CD14-positive monocyte (primary cell): ENCODE measurements at regions not wholly inside any gene's neighbourhood (a gene's known extent, or its start where the extent isn't known, plus 50 kb on each side); places are given as distances from the start of the nearest gene placed in this dataset.

Experiments used
- DNase-seq, 3 donors: peaks; one replicate each; pipeline ENCODE4 v3.0.0-alpha.2; 2011 to 2022
- H2AFZ ChIP-seq: 2 replicates; pipeline ENCODE4 v1.6.0; 2012; ENCODE audit warnings: mild to moderate bottlenecking, low read depth, low read length, inconsistent platforms; ENCODE audit not compliant: insufficient read depth, poor library complexity, severe bottlenecking
- H3K27ac ChIP-seq, 2 donors: 1 replicate in 1 of 2; 2 replicates in 1 of 2; pipeline ENCODE4 v1.5.1; 2012 to 2013; ENCODE audit warnings: low read length in 2 of 2, control low read depth in 1 of 2, inconsistent platforms in 1 of 2, low read depth in 1 of 2, mild to moderate bottlenecking in 1 of 2
- H3K27me3 ChIP-seq, 2 donors: one replicate each; pipeline versions ENCODE4 v1.6.0 to v1.6.1; 2011 to 2013; ENCODE audit warnings: low read length in 2 of 2; ENCODE audit not compliant: control insufficient read depth in 2 of 2, insufficient read depth in 2 of 2
- H3K36me3 ChIP-seq, 2 donors: replicated peaks in 1 of 2; 1 replicate in 1 of 2; 2 replicates in 1 of 2; pipeline versions ENCODE4 v1.5.1 to v1.6.1; 2012 to 2013; ENCODE audit warnings: low read length in 2 of 2, control low read depth in 1 of 2, inconsistent platforms in 1 of 2, mild to moderate bottlenecking in 1 of 2; ENCODE audit not compliant: insufficient read depth in 2 of 2, control insufficient read depth in 1 of 2
- H3K4me1 ChIP-seq, 2 donors: 1 replicate in 1 of 2; 2 replicates in 1 of 2; pipeline versions ENCODE4 v1.5.1 to v1.6.1; 2012 to 2013; ENCODE audit warnings: low read length in 2 of 2, control low read depth in 1 of 2, inconsistent platforms in 1 of 2, mild to moderate bottlenecking in 1 of 2, moderate library complexity in 1 of 2; ENCODE audit not compliant: insufficient read depth in 2 of 2, control insufficient read depth in 1 of 2
- H3K4me2 ChIP-seq: replicated peaks from 2 replicates; pipeline ENCODE3; 2012; ENCODE audit warnings: low read length, moderate library complexity, mild to moderate bottlenecking; ENCODE audit not compliant: poor library complexity, severe bottlenecking; ENCODE audit errors: extremely low read depth
- H3K4me3 ChIP-seq, 3 experiments: fragments of 200-600 bp in 1 of 3; sonication (generic) in 1 of 3; replicated peaks in 1 of 3; 1 replicate in 2 of 3; 2 replicates in 1 of 3; pipeline ENCODE4 v1.5.1; 2011 to 2013; ENCODE audit warnings: low read length in 3 of 3, mild to moderate bottlenecking in 3 of 3, control low read depth in 2 of 3, low read depth in 2 of 3, inconsistent platforms in 1 of 3, moderate library complexity in 1 of 3
- H3K79me2 ChIP-seq: 2 replicates; pipeline ENCODE4 v1.6.0; 2012; ENCODE audit warnings: mild to moderate bottlenecking, control low read depth, inconsistent platforms, low read length, moderate library complexity; ENCODE audit not compliant: insufficient read depth
- H3K9ac ChIP-seq: 2 replicates; pipeline ENCODE4 v1.6.0; 2017; ENCODE audit warnings: low read length, mild to moderate bottlenecking; ENCODE audit not compliant: insufficient read depth, poor library complexity, severe bottlenecking
- H3K9me3 ChIP-seq, 2 donors: replicated peaks in 1 of 2; 1 replicate in 1 of 2; 2 replicates in 1 of 2; pipeline versions ENCODE4 v1.5.1 to v1.6.1; 2012 to 2013; ENCODE audit warnings: low read length in 2 of 2, control low read depth in 1 of 2; ENCODE audit not compliant: control insufficient read depth in 1 of 2, insufficient read depth in 1 of 2
- H4K20me1 ChIP-seq: 2 replicates; pipeline ENCODE4 v1.6.0; 2012; ENCODE audit warnings: mild to moderate bottlenecking, low read length, control low read depth, moderate library complexity; ENCODE audit not compliant: insufficient read depth
- H3K27ac Mint-ChIP-seq, 7 donors: one replicate each; pipeline ENCODE4 v1.8.0; 2020; ENCODE audit warnings: mild to moderate bottlenecking in 7 of 7, mixed read lengths in 7 of 7, moderate library complexity in 6 of 7, inconsistent platforms in 2 of 7
- H3K27me3 Mint-ChIP-seq, 3 donors: one replicate each; pipeline ENCODE4 v1.8.0; 2021 to 2022; ENCODE audit warnings: low read depth in 3 of 3, mild to moderate bottlenecking in 3 of 3, mixed read lengths in 3 of 3, moderate library complexity in 3 of 3, inconsistent platforms in 1 of 3
- H3K36me3 Mint-ChIP-seq, 2 donors: one replicate each; pipeline ENCODE4 v1.8.0; 2020; ENCODE audit warnings: mixed read lengths in 2 of 2, inconsistent platforms in 1 of 2, mild to moderate bottlenecking in 1 of 2
- H3K4me1 Mint-ChIP-seq: one replicate; pipeline ENCODE4 v1.8.0; 2020; ENCODE audit warnings: mild to moderate bottlenecking, mixed read lengths
- H3K4me3 Mint-ChIP-seq, 2 donors: one replicate each; pipeline ENCODE4 v1.8.0; 2020; ENCODE audit warnings: mild to moderate bottlenecking in 2 of 2, mixed read lengths in 2 of 2, moderate library complexity in 1 of 2
- H3K9me3 Mint-ChIP-seq, 7 donors: one replicate each; pipeline ENCODE4 v1.8.0; 2020 to 2022; ENCODE audit warnings: mixed read lengths in 7 of 7, mild to moderate bottlenecking in 6 of 7, moderate library complexity in 6 of 7, inconsistent platforms in 2 of 7
- CTCF ChIP-seq: fragments of 200-600 bp; IDR thresholded peaks from one replicate; pipeline ENCODE4 v1.8.0; 2022; ENCODE audit warnings: antibody characterized with exemption, mild to moderate bottlenecking
- WGBS: methylation state at CpG from one replicate; pipeline ENCODE4 v1.1.5; 2013; ENCODE audit warnings: missing lambda C conversion rate; ENCODE audit not compliant: insufficient coverage; 5-methylcytosine and 5-hydroxymethylcytosine counted together
- intact Hi-C, 2 donors: fragments of 100-400 bp; cut with micrococcal nuclease; formaldehyde crosslinking; loops; one replicate each; pipeline versions ENCODE4 v1.15.0 to v1.15.1; 2023

- Mint-ChIP-seq H3K9me3 (peaks cover 0 to 5% (median 3%) of the 10 kb centered on the region in 7 donors), H3K4me1 (no peaks in the 10 kb centered on the region), H3K27me3 (peaks cover 0 to 1% (median 1%) of the 10 kb centered on the region in 3 donors), H3K4me3 (no peak overlapping the region), H3K27ac (no peak overlapping the region), H3K36me3 (no peaks in the 10 kb centered on the region)
- H3K36me3 ChIP-seq = no peaks in the 10 kb centered on the region
- TF ChIP-seq CTCF = no peak
- H3K4me2 ChIP-seq = no peak overlapping the region
- no CpG with 5 or more reads among the region's 1 CpG for WGBS
- no peaks in the 10 kb centered on the region for H3K27me3 ChIP-seq
- no peaks in the 10 kb centered on the region for H4K20me1 ChIP-seq
- no peak overlapping the region for H3K9ac ChIP-seq
- no peaks in the 10 kb centered on the region for H3K4me1 ChIP-seq
- no peak overlapping the region for H2AFZ ChIP-seq
- H3K27ac ChIP-seq = no peak overlapping the region
- H3K4me3 ChIP-seq = no peak overlapping the region
- H3K79me2 ChIP-seq = no peaks in the 10 kb centered on the region
- H3K9me3 ChIP-seq = peaks cover 0 to 6% of the 10 kb centered on the region in 2 donors
- intact Hi-C loops = no loop called here
- DNase-seq = no peak
Observed at GRCh38 chr7:121803039-121803438, 69.9 kb upstream of the PTPRZ1 start.

GRCh38 chr7:121800916-121801675 lies 71.9 kb upstream of the PTPRZ1 start:
- H3K36me3 Mint-ChIP-seq = no peaks in the 10 kb centered on the region
- H3K27me3 Mint-ChIP-seq = peaks cover 0 to 1% (median 0%) of the 10 kb centered on the region in 3 donors
- H3K4me2 ChIP-seq = no peak overlapping the region

More at GRCh38 chr7:121800916-121801675, 71.9 kb upstream of the PTPRZ1 start:
- H3K9me3 Mint-ChIP-seq = peaks cover 0 to 3% (median 0%) of the 10 kb centered on the region in 7 donors
- no peak overlapping the region for H3K27ac Mint-ChIP-seq
- Histone ChIP-seq H3K27me3 (no peaks in the 10 kb centered on the region), H3K79me2 (no peaks in the 10 kb centered on the region), H3K36me3 (no peaks in the 10 kb centered on the region), H3K4me3 (no peak overlapping the region), H3K27ac (no peak overlapping the region), H3K9me3 (no peaks in the 10 kb centered on the region), H3K9ac (no peak overlapping the region), H2AFZ (no peak overlapping the region), H3K4me1 (no peaks in the 10 kb centered on the region), H4K20me1 (no peaks in the 10 kb centered on the region)
- H3K4me1 Mint-ChIP-seq = no peaks in the 10 kb centered on the region
- no peak for DNase-seq
- no CpG with 5 or more reads among the region's 1 CpG for WGBS
- no peak overlapping the region for H3K4me3 Mint-ChIP-seq
- intact Hi-C loops = no loop called here
- TF ChIP-seq CTCF = no peak
